ENCODE measurements at regions not wholly inside any gene's neighbourhood (a gene's known extent, or its start where the extent isn't known, plus 50 kb on each side); places are given as distances from the start of the nearest gene placed in this dataset.

GRCh38 chr6:6801635-6802218 is 213.2 kb downstream of the LY86 start:
- TF ChIP-seq MXI1 (IDR thresholded peaks at IDR 0.05; ENCODE audit: low read depth, low read length) (no peak), MAX (CRISPR knock-in tag; IDR thresholded peaks at IDR 0.05) (no peak), FOXK1 (CRISPR knock-in tag; IDR thresholded peaks at IDR 0.05; ENCODE audit: borderline replicate concordance) (no peak), PML (IDR thresholded peaks at IDR 0.05; ENCODE audit: low read length) (no peak), FOXJ3 (CRISPR knock-in tag; IDR thresholded peaks at IDR 0.05) (no peak), TEAD2 (tag; IDR thresholded peaks at IDR 0.05) (no peak), CHD2 (IDR thresholded peaks at IDR 0.05; ENCODE audit: low read depth, low read length) (no peak), POLR2A (conservative IDR thresholded peaks at IDR 0.05) (no peak), FOXP1 (CRISPR knock-in tag; IDR thresholded peaks at IDR 0.05) (no peak), MEIS2 (IDR thresholded peaks at IDR 0.05; ENCODE audit: partially characterized antibody) (no peak), CHD4 (IDR thresholded peaks at IDR 0.05; ENCODE audit: insufficient read depth, insufficient replicate concordance, low read depth, low read length, poor library complexity, severe bottlenecking) (no peak)

Measured in K562 (cell line).